C4-2B (cell line): ENCODE measurements at regions not wholly inside any gene's neighbourhood (a gene's known extent, or its start where the extent isn't known, plus 50 kb on each side); places are given as distances from the start of the nearest gene placed in this dataset.

ENCODE experiments used
- ZFX ChIP-seq: fragments of 450-650 bp; IDR thresholded peaks from 2 replicates; pipeline ENCODE4 v1.6.1; 2017
- TF ChIP-seq, protein P1 (sequence below): fragments of 450-650 bp; conservative IDR thresholded peaks from 2 replicates; pipeline ENCODE4 v1.5.1; 2017; ENCODE audit warnings: mild to moderate bottlenecking

DNA sequence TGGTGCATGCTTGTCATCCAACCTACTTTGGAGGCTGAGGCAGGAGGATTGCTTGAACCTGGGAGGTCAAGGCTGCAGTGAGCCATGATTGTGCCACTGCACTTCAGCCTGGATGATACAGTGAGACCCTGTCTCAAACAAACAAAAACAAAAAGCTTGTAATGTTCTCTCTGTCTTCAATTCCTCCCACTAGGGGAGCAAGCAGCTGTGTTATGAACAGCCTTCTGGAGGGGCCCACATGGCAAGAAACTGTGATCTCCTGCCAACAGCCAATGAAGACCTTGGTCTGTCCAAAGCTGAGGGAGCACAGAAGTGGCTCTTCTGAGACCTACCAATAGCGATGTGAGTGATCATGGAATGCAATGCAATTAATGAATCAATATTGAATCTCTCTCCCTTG is 229.2 kb downstream of the SEC23IP start:
- TF ChIP-seq, protein P1, sequence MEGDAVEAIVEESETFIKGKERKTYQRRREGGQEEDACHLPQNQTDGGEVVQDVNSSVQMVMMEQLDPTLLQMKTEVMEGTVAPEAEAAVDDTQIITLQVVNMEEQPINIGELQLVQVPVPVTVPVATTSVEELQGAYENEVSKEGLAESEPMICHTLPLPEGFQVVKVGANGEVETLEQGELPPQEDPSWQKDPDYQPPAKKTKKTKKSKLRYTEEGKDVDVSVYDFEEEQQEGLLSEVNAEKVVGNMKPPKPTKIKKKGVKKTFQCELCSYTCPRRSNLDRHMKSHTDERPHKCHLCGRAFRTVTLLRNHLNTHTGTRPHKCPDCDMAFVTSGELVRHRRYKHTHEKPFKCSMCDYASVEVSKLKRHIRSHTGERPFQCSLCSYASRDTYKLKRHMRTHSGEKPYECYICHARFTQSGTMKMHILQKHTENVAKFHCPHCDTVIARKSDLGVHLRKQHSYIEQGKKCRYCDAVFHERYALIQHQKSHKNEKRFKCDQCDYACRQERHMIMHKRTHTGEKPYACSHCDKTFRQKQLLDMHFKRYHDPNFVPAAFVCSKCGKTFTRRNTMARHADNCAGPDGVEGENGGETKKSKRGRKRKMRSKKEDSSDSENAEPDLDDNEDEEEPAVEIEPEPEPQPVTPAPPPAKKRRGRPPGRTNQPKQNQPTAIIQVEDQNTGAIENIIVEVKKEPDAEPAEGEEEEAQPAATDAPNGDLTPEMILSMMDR: no peak
- no peak for TF ChIP-seq ZFX
